ENCODE measurements at regions not wholly inside any gene's neighbourhood (a gene's known extent, or its start where the extent isn't known, plus 50 kb on each side); places are given as distances from the start of the nearest gene placed in this dataset.
A peak's percentile ranks its signal among the peaks of the same experiment; 100 is the strongest.

DNA sequence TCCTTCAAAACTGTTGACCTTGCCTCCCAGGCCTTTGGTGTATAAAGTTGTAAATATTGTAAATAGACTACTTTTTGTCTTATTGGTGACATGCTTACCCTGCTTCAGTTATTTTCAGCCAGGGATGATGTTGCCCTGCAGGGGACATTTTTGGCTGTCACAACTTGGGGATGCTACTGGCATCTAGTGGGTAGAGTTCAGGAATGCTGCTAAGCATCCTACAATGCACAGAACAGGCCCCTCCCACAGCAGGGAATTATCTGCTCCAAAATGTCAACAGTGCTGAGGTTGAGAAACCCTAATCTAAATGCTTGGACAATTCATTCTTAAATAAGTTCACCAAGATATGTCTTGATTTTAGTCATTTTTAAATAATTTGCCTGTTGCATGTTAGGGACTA lies 459.8 kb downstream of the PMP22 start:
- Histone ChIP-seq H3K27me3 (ENCODE audit: control insufficient read depth in 1 of 2, insufficient read depth in 2 of 2, low read length in 2 of 2) (no peaks in the 10 kb centered on the region; a peak in 1 of 5 replicates), H3K4me2 (ENCODE audit: low read depth, low read length) (no peak overlapping the region), H3K9me3 (ENCODE audit: low read length) (peaks cover 11% of the 10 kb centered on the region; the same call in 1 of the 2 replicates), H2AFZ (ENCODE audit: low read length) (no peak overlapping the region), H3K36me3 (replicated peaks in 1 of 2; ENCODE audit: control insufficient read depth in 1 of 2, insufficient read depth in 2 of 2, low read length in 2 of 2) (no peaks in the 10 kb centered on the region), H3K9ac (ENCODE audit: insufficient read depth, low read depth, low read length) (no peak overlapping the region), H4K20me1 (ENCODE audit: insufficient read depth, low read length) (no peaks in the 10 kb centered on the region), H3K4me3 (replicated peaks in 1 of 3; ENCODE audit: insufficient read depth in 1 of 3, low read depth in 2 of 3, low read length in 3 of 3) (no peak overlapping the region), H3K27ac (ENCODE audit: extremely low read length, insufficient read depth, low read length) (no peak overlapping the region), H3K79me2 (ENCODE audit: insufficient read depth, low read length) (no peaks in the 10 kb centered on the region), H3K4me1 (ENCODE audit: insufficient read depth, low read length) (no peaks in the 10 kb centered on the region)
- TF ChIP-seq, protein P1, sequence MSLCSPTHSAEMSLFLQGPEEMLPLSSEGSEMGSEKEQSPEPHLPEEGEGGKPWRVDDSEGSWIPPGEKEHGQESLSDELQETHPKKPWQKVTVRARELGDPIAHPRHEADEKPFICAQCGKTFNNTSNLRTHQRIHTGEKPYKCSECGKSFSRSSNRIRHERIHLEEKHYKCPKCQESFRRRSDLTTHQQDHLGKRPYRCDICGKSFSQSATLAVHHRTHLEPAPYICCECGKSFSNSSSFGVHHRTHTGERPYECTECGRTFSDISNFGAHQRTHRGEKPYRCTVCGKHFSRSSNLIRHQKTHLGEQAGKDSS (CRISPR knock-in tag; IDR thresholded peaks at IDR 0.05; ENCODE audit: borderline replicate concordance, low read depth), result no peak
- TF ChIP-seq SKI (IDR thresholded peaks at IDR 0.05; ENCODE audit: partially characterized antibody) (no peak), CTCF (CRISPR knock-in tag; IDR thresholded peaks at IDR 0.05) (peak; percentile 42), STAG1 (CRISPR knock-in tag; IDR thresholded peaks at IDR 0.05) (peak; percentile 39), RNF2 (conservative IDR thresholded peaks at IDR 0.05; ENCODE audit: low read depth) (no peak), ZKSCAN1 (IDR thresholded peaks at IDR 0.05; ENCODE audit: low read length) (no peak), PAX8 (CRISPR knock-in tag; IDR thresholded peaks at IDR 0.05; ENCODE audit: borderline replicate concordance) (no peak), ETS1 (CRISPR knock-in tag; IDR thresholded peaks at IDR 0.05) (no peak), ZNF709 (CRISPR knock-in tag; IDR thresholded peaks at IDR 0.05) (no peak), RBM22 (optimal IDR thresholded peaks at IDR 0.05; ENCODE audit: low read length) (no peak)
- TF ChIP-seq, protein P2, sequence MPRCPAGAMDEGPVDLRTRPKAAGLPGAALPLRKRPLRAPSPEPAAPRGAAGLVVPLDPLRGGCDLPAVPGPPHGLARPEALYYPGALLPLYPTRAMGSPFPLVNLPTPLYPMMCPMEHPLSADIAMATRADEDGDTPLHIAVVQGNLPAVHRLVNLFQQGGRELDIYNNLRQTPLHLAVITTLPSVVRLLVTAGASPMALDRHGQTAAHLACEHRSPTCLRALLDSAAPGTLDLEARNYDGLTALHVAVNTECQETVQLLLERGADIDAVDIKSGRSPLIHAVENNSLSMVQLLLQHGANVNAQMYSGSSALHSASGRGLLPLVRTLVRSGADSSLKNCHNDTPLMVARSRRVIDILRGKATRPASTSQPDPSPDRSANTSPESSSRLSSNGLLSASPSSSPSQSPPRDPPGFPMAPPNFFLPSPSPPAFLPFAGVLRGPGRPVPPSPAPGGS (CRISPR knock-in tag; IDR thresholded peaks at IDR 0.05), result no peak
- intact Hi-C loops (cut with micrococcal nuclease; ENCODE audit: unreplicated experiment) (no loop called here), in situ Hi-C loops (cut with HindIII; ENCODE audit: extremely low pct_ligation_motif_present, low pct_unique_long_range_greater_than_20kb) (no loop called here)
- POLR2A ChIA-PET, result no interaction called here
- no TSS peak for BruUV-seq (replicated peaks)
- DNase-seq (ENCODE audit: low spot score) (peak; percentile 6), ATAC-seq (no peak), FAIRE-seq (no peak)
- CTCF ChIA-PET (ENCODE audit: low intra/inter-chr PET ratio, low total read pairs), result no interaction called here

Measured in HepG2 (cell line).